ENCODE measurements at regions not wholly inside any gene's neighbourhood (a gene's known extent, or its start where the extent isn't known, plus 50 kb on each side); places are given as distances from the start of the nearest gene placed in this dataset.
"Not testable (repeated sequence)": the region's sequence is repeated elsewhere in the genome, so short reads cannot be mapped to it uniquely, and the experiment has no call there.

DNA sequence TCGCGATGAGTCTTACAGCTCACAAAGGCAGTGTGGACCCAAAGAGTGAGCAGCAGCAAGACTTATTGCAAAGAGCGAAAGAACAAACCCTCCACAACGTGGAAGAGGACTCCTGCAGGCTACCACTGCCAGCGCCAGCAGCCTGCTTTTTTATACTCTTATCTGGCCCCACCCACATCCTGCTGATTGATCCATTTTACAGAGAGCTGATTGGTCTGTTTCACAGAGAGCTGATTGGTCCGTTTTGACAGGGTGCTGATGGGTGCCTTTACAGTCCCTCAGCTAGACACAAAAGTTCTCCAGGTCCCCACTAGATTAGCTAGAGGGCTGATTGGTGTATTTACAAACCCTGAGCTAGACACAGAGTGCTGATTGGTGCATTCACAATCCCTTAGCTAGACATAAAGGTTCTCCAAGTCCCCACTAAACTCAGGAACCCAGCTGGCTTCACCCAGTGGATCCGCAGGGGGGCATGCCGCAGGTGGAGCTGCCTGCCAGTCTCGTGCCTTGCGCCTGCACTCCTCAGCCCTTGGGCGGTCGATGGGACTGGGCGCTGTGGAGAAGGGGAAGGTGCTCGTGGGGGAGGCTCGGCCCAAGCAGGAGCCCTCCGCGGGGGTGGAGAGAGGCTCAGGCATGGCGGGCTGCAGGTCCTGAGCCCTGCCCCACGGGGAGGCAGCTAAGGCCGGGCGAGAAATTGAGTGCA is 75.7 kb downstream of the QDPR start:
- DNase-seq = not testable (repeated sequence)

DNA sequence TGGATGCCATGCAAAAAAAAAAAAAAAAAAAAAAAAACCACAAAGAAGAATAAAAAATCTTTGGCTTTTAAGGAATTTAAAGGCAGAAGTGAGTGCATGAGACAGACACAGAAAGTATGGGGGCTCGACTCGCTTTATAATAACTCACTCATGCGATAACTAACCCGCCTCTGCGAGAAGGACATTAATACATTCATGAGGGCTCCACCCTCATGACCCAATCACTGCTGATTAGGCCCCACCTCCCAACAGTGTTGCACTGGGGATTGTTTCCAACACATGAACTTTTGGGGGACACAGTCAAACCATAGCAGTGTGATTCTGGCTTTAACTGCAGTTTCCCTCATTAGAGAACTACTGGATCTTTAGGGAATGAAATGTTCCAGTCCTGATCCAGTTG is 78.1 kb downstream of the QDPR start:
- DNase-seq = no peak

- no peak for DNase-seq
Measured at GRCh38 chr4:17427991-17428390, 83.9 kb downstream of the QDPR start.

- no peak for DNase-seq
Measured at GRCh38 chr4:17426222-17426621, 85.7 kb downstream of the QDPR start.

DNA sequence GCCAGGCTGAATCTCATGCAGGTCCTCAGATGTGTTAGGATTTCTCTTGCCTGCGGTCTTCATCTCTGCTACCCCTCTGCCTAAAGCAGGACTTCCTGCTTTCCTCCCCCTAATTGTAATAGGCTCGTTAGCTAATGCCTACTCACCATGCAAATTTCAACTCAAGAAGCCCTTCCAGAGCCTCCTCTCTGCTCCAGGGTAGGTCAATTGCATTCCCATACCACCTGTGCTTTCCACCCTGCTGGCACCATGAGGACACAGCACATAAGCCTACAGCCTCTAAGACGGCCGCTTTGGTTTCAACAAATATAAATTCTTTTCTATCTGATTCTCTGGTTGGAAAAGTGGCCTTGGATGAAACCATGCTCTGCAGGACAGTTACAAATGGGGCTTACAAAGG is 93.9 kb downstream of the QDPR start:
- no peak for DNase-seq

GRCh38 chr4:17414392-17414791 is 97.5 kb downstream of the QDPR start:
- DNase-seq = no peak

DNA sequence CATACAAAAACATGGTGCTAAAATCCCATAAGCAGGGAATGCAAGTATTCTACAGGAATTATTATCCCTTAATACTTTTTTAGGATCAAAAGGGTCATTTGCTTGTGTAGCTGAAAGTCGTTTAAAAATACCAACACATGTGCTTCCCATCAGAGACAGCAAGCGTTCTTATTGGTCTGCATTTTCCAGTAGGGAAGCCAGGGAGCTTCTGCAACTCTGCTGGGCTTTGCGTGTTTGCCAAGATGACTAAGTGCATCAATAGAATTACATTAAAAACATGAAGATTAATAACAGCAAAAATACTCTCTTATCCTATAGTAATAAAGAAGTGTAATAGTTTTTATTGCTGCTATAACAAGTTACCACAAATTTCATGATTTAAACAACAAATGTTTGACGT is 111.2 kb downstream of the QDPR start:
- DNase-seq = no peak

GRCh38 chr4:17398805-17399204 is 113.1 kb downstream of the QDPR start:
- no peak for DNase-seq

DNA sequence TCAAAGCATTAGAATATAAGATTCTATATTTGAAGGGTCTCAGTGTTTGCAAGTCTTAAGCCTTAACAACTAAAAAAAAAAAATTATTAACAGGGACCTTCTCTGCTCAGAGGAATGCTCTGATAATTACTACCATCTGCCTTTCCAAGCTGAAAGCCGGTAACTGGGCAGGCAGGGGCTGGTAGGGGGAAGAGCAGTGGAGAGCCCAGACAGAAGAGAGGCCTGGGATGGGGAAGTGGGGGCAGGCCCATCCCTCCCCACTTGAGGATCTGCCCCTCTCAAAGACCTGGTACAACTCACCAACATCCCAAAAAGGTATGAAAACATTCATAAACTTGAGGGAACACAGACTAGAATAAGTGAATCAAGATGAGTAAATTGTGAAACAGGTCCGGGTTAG is 113.9 kb downstream of the QDPR start:
- no peak for DNase-seq

DNA sequence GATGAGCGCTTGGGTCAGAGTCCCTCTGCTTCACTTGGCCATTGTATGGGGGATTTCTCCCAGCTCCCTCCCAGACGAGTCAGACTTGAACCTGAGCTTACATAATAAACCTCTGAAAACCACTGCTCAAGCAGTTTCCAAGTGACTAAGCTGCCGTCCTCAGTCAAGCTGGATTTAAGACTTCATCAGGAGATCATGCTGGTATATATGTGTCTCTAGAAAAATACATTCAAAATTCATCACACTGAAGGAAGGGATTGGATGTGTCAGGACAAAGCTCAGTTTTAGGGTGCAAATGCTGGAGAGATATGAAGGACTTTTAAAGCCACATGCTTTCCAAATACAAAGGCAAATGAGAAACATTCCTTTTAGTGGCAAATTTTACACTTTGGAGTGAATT is 114.3 kb downstream of the QDPR start:
- DNase-seq = no peak

GRCh38 chr4:17385403-17385802 is 126.5 kb downstream of the QDPR start:
- DNase-seq = no peak

- no peak for DNase-seq
Measured at GRCh38 chr4:17380347-17380746, 131.5 kb downstream of the QDPR start.

- DNase-seq = no peak
Measured at GRCh38 chr4:17376205-17376604, 135.7 kb downstream of the QDPR start.

DNA sequence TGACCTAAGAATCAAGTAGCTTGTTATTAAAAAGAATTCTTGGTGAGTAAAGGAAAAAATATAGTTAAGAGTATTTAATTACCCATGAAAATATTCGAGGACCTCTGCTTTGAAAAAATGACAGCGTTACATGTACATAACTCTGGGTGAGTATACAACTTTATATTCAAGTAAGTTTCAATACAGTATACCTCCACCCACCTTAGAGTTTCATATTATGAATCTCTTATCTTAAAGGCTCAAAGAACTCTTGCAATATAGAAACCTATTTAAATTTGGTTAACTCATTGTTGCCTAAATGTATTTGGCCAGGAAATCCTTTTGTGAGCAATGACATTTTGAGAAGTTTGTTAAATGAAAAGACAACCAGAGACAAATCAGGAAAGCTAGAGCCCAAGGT is 138.2 kb downstream of the QDPR start:
- DNase-seq = no peak

- no peak for DNase-seq
Measured at GRCh38 chr4:17370818-17371217, 141.1 kb downstream of the QDPR start.

DNA sequence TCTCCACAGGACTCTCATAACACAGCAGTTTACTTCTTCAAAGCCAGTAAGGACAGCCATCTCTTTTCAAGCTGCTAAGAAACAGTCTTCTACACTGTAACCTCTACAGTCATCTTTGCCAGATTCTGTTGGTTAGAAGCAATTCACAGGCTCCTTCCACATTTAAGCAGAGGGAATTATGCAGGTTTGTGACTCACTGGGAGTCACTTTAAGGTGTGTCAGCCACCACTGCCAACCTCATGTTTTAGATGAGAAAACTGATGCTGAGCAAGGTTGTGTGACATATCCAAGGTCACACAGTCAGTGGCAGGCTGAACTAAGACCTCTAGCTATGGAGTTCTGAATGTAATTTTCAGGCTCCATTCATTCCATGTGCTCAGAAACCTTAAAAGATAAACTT is 143.5 kb downstream of the QDPR start:
- DNase-seq = no peak

DNA sequence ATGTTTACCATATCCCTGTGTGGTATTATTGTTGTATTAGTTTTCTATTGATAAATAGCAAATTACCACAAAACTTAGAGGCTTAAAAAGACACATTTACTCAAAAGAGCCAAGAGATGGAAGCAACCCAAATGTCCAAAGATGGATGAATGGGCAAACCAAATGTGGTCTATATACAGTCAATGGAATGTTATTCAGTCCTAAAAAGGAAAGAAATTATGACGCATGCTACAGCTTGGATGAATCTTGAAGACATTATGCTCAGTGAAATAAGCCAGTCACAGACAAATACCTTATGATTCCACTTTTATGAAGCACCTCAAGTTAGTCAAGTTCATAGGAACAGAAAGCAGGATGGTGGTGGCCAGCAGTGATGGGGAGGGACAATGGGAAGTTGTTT is 144.7 kb downstream of the QDPR start:
- DNase-seq = no peak

DNA sequence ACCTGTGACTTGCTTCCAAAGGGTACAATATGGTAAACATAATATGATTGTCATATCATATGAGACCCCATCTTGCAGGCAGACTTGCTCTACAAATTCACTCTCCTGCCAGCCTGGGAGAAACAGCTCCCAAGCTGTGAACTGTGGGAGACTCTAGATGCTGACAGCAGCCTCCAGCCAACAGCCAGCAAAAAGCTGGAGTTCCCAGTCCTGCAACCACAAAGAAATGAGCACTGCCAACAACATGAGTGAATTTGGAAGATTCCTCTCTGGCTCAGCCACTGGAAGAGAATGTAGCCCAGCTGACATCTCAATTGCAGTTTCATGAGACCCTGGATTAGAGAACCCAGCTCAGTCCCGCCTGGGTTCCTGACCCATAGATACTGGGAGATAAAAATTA is 145.4 kb downstream of the QDPR start:
- no peak for DNase-seq

DNA sequence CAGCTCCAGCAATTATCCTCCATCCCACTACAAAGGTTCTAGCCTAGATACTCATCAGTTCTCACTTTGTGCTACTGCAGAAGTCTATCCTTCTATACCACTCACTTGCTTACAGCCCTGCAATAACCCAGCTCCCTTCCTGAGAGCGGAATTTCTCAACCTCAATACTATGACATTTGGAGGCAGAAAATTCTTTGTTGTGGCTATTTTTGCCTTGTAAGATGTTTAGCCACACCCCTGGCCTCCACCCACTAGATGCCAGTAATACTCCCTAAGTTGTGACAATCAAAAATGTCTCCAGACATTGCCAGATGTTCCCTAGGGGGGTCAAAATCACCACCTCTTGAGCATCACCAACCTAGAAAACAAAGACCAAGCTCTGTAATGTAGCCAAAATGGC is 149.5 kb downstream of the QDPR start:
- DNase-seq = no peak

- no peak for DNase-seq
Measured at GRCh38 chr4:17358241-17358640, 153.6 kb downstream of the QDPR start.

GRCh38 chr4:17356926-17357325 is 155.0 kb downstream of the QDPR start:
- DNase-seq = no peak

DNA sequence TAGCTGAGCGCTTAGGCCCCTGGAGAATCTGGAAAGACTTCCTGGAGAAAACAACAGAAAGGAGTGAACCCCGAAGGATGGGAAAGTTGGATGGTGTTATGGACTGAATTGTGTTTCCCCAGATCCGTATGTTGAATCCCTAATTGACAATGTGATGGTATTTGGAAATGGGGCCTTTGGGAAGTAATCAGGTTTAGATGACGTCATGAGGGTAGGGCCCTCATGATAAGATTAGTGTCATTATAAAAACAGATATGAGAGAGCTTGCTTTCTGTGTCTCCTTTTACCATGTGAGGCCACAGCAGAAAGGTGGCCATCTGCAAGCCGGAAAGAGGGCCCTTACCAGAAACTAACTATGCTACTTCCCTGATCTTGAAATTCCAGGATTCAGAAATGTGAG is 159.5 kb downstream of the QDPR start:
- no peak for DNase-seq

DNA sequence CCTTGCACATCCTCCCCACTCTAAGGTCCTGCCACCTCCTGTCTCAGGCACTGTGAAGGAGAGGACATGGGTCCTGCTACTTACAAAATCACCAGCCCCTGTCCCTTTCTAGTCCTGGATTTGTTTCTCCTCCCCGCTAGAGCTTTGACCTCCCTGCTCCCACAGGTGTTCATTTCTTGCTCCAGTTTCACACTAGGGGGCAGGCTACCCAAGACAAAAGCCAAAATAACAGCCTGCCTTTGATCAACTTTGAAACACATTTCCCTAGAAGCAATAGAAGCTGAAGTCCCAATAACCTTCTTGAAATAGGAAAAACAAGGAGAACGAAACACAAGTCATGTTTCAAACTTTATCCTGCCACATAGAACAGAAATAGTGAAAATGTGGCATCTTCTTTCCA is 164.4 kb downstream of the QDPR start:
- DNase-seq = no peak

- DNase-seq = no peak
Measured at GRCh38 chr4:17339376-17339775, 172.5 kb downstream of the QDPR start.

DNA sequence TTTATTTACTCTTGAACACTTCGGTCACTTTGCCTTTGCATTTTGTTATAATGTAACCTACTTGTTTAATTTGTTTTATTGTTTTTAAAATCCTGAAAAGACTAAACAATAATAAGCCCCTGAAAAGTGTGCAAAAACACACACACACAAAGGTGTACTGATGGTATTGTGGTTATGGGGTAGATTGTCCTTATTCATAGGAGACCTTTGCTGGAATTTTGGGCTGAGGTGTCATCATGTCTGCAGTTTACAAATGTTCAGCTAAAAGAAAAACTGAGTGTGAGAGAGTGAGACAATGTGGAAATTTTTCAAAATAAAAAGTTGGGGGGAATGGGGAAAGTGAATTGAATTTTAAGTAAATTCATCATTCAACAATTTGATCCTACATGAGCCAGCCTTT is 174.9 kb downstream of the QDPR start:
- DNase-seq = no peak

DNA sequence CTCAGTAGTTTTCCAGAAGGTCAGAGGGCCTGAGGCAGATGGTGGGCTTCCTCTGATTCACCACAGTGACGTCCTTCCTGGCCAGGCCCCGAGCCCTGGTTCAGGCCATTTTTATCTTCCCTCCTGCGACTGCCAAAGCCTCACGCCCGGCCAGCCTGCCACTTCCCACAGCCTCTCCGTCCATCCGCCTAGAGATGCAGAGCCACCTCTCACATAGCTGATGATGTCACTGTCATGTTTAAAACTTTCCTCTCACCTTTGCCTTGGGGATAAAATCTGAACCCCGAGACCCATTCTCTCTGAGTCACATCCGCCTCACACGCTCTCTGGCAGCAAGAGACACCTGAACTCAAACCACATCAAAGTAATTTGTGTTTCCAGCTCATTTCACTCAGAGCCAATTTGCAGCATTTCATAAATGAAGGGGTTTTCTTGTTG is 175.3 kb downstream of the QDPR start:
- DNase-seq = no peak
